ENCODE measurements at regions not wholly inside any gene's neighbourhood (a gene's known extent, or its start where the extent isn't known, plus 50 kb on each side); places are given as distances from the start of the nearest gene placed in this dataset.

DNA sequence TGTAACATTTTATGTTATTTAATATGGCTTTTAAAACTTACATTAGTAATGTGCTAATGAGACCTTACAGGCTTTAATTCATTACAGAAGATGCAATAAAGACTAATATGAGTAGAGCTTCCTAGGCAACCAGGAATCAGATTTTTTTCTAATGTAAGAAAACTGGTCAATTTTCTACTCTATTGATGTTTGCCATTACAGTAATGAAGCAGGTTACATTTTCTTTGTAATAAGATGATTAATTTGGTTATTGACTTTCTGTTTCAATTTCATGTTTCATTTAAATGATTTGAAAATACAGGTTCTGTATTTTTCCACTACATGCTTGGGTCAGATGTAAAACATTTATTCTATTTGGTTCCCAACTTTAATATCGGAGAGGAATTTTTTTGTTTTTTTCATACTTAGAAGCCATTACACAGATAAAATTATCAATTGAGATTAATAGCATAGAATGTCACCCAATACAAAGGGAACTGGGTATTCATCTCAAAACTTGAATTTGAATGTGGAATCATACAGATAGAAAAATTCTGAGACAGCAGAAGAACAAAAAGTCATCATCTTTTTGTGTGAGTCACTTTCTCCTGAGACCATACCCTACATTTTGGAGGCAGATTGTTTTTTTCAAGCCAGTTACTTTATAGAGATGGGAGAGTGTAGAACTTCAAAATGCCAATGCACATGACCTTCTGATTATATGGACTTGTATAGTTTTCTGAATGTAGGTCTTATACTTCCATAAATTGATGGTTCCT is 133.6 kb upstream of the HMHB1 start:
- Histone ChIP-seq H3K36me3 (ENCODE audit: control insufficient read depth, insufficient read depth, low read length) (no peaks in the 10 kb centered on the region), H3K9me3 (ENCODE audit: control insufficient read depth, insufficient read depth, low read length) (no peaks in the 10 kb centered on the region), H3K4me1 (ENCODE audit: control insufficient read depth, insufficient read depth, low read length) (no peaks in the 10 kb centered on the region), H3K4me3 (ENCODE audit: low read depth, low read length) (no peak overlapping the region), H3K9ac (ENCODE audit: low read depth, low read length) (no peak overlapping the region), H3K27ac (ENCODE audit: low read depth, low read length) (no peak overlapping the region), H3K27me3 (ENCODE audit: control insufficient read depth, insufficient read depth, low read length) (no peaks in the 10 kb centered on the region)

DNA sequence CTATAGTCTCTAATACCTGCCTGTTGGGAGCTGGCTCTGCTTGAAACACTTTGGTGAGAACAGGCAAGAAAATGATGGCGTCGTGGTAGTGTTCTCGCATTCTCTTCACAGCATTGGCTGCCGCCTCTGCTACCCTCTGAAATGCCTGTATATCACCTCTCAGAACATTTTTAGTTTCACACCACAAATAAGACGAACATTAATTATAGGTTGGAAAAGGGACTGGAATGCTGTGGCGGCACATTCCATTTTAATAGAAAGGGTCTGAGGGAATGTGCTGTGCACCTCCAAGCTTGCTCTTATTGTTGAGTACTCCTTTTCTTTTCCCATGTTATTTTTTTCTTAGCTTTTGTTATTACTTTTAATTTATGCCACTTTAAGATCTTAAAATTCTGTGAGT is 134.6 kb upstream of the HMHB1 start:
- H3K9ac ChIP-seq (ENCODE audit: low read depth, low read length) = no peak overlapping the region
- no peaks in the 10 kb centered on the region for H3K4me1 ChIP-seq (ENCODE audit: control insufficient read depth, insufficient read depth, low read length)
- H3K36me3 ChIP-seq (ENCODE audit: control insufficient read depth, insufficient read depth, low read length) = no peaks in the 10 kb centered on the region
- no peak overlapping the region for H3K4me3 ChIP-seq (ENCODE audit: low read depth, low read length)
- no peaks in the 10 kb centered on the region for H3K9me3 ChIP-seq (ENCODE audit: control insufficient read depth, insufficient read depth, low read length)
- no peaks in the 10 kb centered on the region for H3K27me3 ChIP-seq (ENCODE audit: control insufficient read depth, insufficient read depth, low read length)
- no peak overlapping the region for H3K27ac ChIP-seq (ENCODE audit: low read depth, low read length)

DNA sequence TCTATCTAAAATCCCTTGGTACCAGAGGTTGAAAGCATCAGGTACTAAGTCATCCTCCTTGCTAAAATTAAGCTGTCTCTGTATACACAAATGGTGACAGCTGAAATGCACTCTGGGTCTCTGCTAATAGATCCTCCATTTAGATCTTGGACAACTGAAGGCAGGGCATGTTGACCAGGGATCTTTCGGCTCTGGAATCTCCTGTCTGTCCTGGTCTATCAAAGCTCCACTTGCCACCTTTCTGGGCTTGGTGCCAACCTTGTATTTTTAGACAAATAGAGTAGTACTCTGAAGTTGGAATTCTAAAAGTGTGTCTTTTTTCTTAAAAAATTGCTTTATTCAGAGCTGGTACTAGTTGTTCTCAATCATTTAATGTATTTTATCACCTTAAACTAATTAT is 135.2 kb upstream of the HMHB1 start:
- Histone ChIP-seq H3K4me1 (ENCODE audit: control insufficient read depth, insufficient read depth, low read length) (no peaks in the 10 kb centered on the region), H3K27me3 (ENCODE audit: control insufficient read depth, insufficient read depth, low read length) (no peaks in the 10 kb centered on the region), H3K9me3 (ENCODE audit: control insufficient read depth, insufficient read depth, low read length) (no peaks in the 10 kb centered on the region), H3K27ac (ENCODE audit: low read depth, low read length) (no peak overlapping the region), H3K4me3 (ENCODE audit: low read depth, low read length) (no peak overlapping the region), H3K36me3 (ENCODE audit: control insufficient read depth, insufficient read depth, low read length) (no peaks in the 10 kb centered on the region), H3K9ac (ENCODE audit: low read depth, low read length) (no peak overlapping the region)

DNA sequence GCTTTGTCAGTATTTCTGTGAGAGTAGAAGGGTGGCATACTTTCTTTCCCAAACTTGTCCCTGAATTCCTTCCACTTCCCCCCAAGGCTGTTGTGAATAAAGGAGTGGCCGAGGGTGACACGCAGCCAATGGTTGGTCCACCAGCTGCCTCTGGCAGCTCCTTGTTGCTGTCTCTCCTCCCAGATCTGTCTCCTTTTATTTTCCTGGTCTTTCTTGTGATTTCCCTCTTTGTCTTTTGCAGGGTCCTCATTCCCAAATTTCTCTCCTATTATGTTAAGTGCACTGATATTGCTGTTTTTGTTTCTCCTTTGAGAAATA is 137.5 kb upstream of the HMHB1 start:
- Histone ChIP-seq H3K36me3 (ENCODE audit: control insufficient read depth, insufficient read depth, low read length) (no peaks in the 10 kb centered on the region), H3K4me3 (ENCODE audit: low read depth, low read length) (no peak overlapping the region), H3K27me3 (ENCODE audit: control insufficient read depth, insufficient read depth, low read length) (no peaks in the 10 kb centered on the region), H3K9me3 (ENCODE audit: control insufficient read depth, insufficient read depth, low read length) (no peaks in the 10 kb centered on the region), H3K9ac (ENCODE audit: low read depth, low read length) (no peak overlapping the region), H3K27ac (ENCODE audit: low read depth, low read length) (no peak overlapping the region), H3K4me1 (ENCODE audit: control insufficient read depth, insufficient read depth, low read length) (no peaks in the 10 kb centered on the region)

DNA sequence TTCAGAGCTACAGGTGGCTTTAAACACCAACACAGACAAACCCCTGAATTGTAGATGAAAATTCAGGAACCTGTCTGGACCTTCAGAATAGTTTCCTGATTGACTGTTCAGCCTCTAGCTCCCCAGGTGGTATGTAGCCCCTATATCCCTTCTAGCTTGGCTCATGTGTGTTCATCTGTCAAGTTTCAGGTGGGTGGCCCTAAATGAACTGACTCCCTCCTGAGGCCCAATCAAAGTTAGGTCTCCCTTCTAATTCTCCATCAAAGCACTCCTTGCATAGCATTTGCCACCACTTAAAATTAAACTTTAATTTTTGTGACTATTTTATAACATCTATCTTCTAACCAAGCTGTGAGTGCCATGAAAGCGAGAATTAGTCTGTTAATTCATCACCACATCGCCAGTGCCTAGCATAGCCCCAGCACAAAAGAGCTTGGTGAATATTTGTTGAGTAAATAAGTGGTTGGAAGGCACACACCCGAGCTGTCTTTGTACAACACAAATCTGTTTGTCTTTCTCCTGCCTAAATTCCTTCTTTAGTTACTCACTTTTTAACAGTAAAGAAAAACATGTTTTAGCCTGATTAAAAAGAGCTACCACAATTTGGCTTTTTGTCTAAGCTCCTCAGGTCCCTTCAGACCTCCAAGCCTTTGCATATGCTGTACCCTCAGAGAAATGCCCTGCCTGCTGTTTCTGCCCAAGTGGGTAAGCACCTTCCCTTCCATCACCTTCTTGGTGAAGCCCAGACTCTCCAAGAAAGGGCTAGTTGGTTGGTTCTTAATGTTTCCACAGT is 138.1 kb upstream of the HMHB1 start:
- Histone ChIP-seq H3K36me3 (ENCODE audit: control insufficient read depth, insufficient read depth, low read length) (no peaks in the 10 kb centered on the region), H3K9ac (ENCODE audit: low read depth, low read length) (no peak overlapping the region), H3K4me1 (ENCODE audit: control insufficient read depth, insufficient read depth, low read length) (no peaks in the 10 kb centered on the region), H3K27ac (ENCODE audit: low read depth, low read length) (no peak overlapping the region), H3K9me3 (ENCODE audit: control insufficient read depth, insufficient read depth, low read length) (no peaks in the 10 kb centered on the region), H3K4me3 (ENCODE audit: low read depth, low read length) (no peak overlapping the region), H3K27me3 (ENCODE audit: control insufficient read depth, insufficient read depth, low read length) (no peaks in the 10 kb centered on the region)

DNA sequence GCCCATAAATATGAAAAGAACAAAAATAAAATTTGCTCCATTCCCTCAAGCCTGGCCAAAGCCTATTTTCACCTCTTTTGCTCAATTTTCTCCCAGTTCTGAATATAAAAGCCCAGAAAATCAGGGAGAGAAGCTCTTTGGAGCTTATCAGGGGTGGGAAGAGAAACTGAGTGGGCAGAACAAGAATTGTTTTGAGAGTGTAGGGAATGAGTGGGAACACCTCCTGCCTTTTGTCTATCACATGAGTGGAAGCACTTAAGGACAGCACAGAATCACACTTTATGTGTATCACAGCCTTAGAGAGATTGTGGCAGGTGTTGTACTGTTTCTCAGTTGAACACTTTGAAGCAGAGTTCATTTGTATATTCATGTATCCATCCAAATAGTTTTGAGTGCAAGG is 139.2 kb upstream of the HMHB1 start:
- Histone ChIP-seq H3K27ac (ENCODE audit: low read depth, low read length) (no peak overlapping the region), H3K9me3 (ENCODE audit: control insufficient read depth, insufficient read depth, low read length) (no peaks in the 10 kb centered on the region), H3K4me1 (ENCODE audit: control insufficient read depth, insufficient read depth, low read length) (no peaks in the 10 kb centered on the region), H3K36me3 (ENCODE audit: control insufficient read depth, insufficient read depth, low read length) (no peaks in the 10 kb centered on the region), H3K9ac (ENCODE audit: low read depth, low read length) (no peak overlapping the region), H3K4me3 (ENCODE audit: low read depth, low read length) (no peak overlapping the region), H3K27me3 (ENCODE audit: control insufficient read depth, insufficient read depth, low read length) (no peaks in the 10 kb centered on the region)

DNA sequence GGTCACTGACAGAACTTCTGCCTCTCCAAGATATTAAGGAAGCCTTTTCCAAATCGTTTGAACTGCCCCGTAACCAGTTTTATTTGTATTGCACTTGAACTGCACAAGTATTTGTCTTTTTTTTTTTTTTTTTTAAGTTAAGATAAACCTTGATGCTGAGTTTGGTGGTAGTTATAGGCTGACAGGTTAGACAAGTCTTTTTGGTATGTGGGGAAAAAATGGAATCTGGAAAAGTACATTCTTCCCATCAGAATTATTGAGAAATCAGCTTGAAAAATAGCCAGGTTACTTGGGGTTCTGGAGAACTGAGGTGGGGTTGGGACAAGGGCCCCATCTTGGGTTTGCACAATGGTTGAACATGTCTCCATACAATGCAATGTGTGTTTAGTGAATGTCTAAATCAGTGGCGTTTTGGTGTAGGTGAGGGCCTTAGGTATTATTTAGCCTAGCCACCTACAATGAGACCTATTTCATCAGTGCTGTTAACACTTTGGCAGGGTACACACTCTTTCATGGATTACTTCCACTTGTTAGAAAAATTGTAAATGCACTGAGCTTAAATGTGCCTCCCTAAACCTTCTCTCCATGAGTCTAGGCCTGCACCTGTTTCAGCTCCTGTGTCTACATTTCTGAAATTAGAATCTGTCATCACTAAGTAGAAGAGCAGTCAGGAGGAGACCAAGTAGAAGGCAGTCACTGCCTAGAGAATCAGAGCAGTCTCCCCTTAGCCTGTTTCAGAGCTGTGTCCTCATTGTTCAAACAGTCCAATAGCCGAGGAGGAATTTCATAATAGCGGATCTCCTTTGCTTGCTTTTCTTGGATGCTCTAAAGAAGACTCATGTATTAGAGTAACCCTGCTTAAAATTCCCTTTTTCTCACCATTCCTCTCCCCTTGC is 140.0 kb upstream of the HMHB1 start:
- Histone ChIP-seq H3K4me1 (ENCODE audit: control insufficient read depth, insufficient read depth, low read length) (no peaks in the 10 kb centered on the region), H3K4me3 (ENCODE audit: low read depth, low read length) (no peak overlapping the region), H3K27ac (ENCODE audit: low read depth, low read length) (no peak overlapping the region), H3K27me3 (ENCODE audit: control insufficient read depth, insufficient read depth, low read length) (no peaks in the 10 kb centered on the region), H3K9me3 (ENCODE audit: control insufficient read depth, insufficient read depth, low read length) (no peaks in the 10 kb centered on the region), H3K9ac (ENCODE audit: low read depth, low read length) (no peak overlapping the region), H3K36me3 (ENCODE audit: control insufficient read depth, insufficient read depth, low read length) (no peaks in the 10 kb centered on the region)

DNA sequence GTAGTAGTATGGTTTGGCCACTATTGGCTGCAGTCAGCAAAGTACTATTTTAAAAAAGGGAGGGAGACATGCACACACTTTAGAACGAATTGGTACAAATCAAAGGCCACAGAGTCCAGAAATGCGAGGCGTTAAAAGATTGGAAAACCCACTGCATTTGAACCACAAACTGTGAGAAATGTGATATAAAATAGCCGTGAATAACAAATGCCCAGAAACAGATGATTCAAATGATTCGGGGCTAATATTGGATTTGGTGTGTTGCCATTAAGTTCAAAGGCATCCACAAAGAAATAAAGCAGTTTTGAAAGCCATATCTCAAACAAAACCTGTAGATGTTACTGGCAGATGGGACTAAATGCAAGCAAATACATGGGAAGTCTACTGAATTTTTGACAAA is 140.9 kb upstream of the HMHB1 start:
- Histone ChIP-seq H3K27ac (ENCODE audit: low read depth, low read length) (no peak overlapping the region), H3K36me3 (ENCODE audit: control insufficient read depth, insufficient read depth, low read length) (no peaks in the 10 kb centered on the region), H3K9ac (ENCODE audit: low read depth, low read length) (no peak overlapping the region), H3K27me3 (ENCODE audit: control insufficient read depth, insufficient read depth, low read length) (no peaks in the 10 kb centered on the region), H3K4me3 (ENCODE audit: low read depth, low read length) (no peak overlapping the region), H3K4me1 (ENCODE audit: control insufficient read depth, insufficient read depth, low read length) (no peaks in the 10 kb centered on the region), H3K9me3 (ENCODE audit: control insufficient read depth, insufficient read depth, low read length) (no peaks in the 10 kb centered on the region)

DNA sequence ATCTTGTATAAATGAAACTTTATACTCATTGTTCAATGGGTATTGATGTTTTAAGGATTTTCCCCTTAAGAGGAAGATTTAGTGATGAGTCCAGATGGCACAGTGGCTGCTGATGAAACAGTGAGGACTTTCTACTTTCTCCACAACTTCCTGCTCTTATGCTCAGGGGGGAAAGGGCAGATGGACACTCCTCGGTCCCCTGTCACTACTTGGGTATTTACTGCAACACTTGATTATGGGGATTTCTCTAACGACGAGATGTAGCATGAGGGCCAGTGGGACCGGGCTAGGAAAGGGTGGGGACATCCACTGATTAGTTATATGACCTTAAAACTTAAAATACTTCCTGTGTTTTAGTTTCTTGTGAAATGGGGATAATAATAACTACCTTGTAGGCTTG is 146.1 kb upstream of the HMHB1 start:
- H3K27me3 ChIP-seq (ENCODE audit: control insufficient read depth, insufficient read depth, low read length) = no peaks in the 10 kb centered on the region
- no peak overlapping the region for H3K4me3 ChIP-seq (ENCODE audit: low read depth, low read length)
- H3K9ac ChIP-seq (ENCODE audit: low read depth, low read length) = no peak overlapping the region
- no peak overlapping the region for H3K27ac ChIP-seq (ENCODE audit: low read depth, low read length)
- H3K9me3 ChIP-seq (ENCODE audit: control insufficient read depth, insufficient read depth, low read length) = no peaks in the 10 kb centered on the region
- H3K4me1 ChIP-seq (ENCODE audit: control insufficient read depth, insufficient read depth, low read length) = no peaks in the 10 kb centered on the region
- no peaks in the 10 kb centered on the region for H3K36me3 ChIP-seq (ENCODE audit: control insufficient read depth, insufficient read depth, low read length)

DNA sequence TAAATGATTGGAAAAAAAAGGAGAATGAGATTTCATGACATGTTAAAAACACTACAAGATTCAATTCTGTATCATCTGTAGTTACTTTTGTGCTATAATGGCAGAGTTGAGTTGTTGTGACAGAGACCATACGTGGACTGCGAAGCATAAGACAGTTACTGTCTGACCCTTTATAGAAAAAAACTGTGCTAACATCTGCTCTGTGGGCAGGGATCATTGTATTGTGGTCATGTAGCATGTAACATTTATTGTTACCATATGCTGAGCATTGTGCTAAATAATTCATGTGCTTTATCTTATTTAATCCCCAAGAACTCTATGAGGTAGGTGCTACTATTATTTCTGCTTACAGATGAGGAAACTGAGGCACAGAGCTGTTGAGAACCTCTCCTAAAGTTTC is 147.3 kb upstream of the HMHB1 start:
- Histone ChIP-seq H3K36me3 (ENCODE audit: control insufficient read depth, insufficient read depth, low read length) (no peaks in the 10 kb centered on the region), H3K4me1 (ENCODE audit: control insufficient read depth, insufficient read depth, low read length) (no peaks in the 10 kb centered on the region), H3K9me3 (ENCODE audit: control insufficient read depth, insufficient read depth, low read length) (no peaks in the 10 kb centered on the region), H3K27ac (ENCODE audit: low read depth, low read length) (no peak overlapping the region), H3K4me3 (ENCODE audit: low read depth, low read length) (no peak overlapping the region), H3K9ac (ENCODE audit: low read depth, low read length) (no peak overlapping the region), H3K27me3 (ENCODE audit: control insufficient read depth, insufficient read depth, low read length) (no peaks in the 10 kb centered on the region)

DNA sequence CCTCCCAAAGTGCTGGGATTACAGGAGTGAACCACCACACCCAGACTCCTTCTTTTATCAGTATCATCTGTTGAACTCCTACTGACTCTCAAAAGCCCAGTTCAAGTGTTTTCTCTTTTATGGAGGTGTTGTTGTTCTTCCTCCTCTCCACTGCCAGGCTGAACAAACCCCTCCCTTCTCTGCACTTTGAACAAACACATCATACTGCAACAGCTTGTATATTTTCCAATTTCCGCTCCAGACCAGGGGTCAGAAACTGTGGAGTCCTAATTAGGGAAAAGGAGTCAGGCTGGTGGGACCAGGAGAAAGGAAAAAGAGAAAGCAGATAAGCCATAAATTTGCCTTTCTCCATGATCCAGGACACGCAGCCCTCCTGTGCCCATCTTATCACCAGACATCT is 148.1 kb upstream of the HMHB1 start:
- no peaks in the 10 kb centered on the region for H3K36me3 ChIP-seq (ENCODE audit: control insufficient read depth, insufficient read depth, low read length)
- no peaks in the 10 kb centered on the region for H3K4me1 ChIP-seq (ENCODE audit: control insufficient read depth, insufficient read depth, low read length)
- H3K9me3 ChIP-seq (ENCODE audit: control insufficient read depth, insufficient read depth, low read length) = no peaks in the 10 kb centered on the region
- H3K27ac ChIP-seq (ENCODE audit: low read depth, low read length) = no peak overlapping the region
- H3K4me3 ChIP-seq (ENCODE audit: low read depth, low read length) = no peak overlapping the region
- no peaks in the 10 kb centered on the region for H3K27me3 ChIP-seq (ENCODE audit: control insufficient read depth, insufficient read depth, low read length)
- H3K9ac ChIP-seq (ENCODE audit: low read depth, low read length) = no peak overlapping the region

Data from HUES48 (cell line).